ENCODE measurements at regions not wholly inside any gene's neighbourhood (a gene's known extent, or its start where the extent isn't known, plus 50 kb on each side); places are given as distances from the start of the nearest gene placed in this dataset.

GRCh38 chr7:93021748-93022147 is 96.0 kb downstream of the SAMD9 start:
- Histone ChIP-seq H3K36me3 (no peaks in the 10 kb centered on the region), H3K4me3 (no peak overlapping the region), H3K9me3 (no peaks in the 10 kb centered on the region), H3K4me1 (peaks cover 0 to 5% (median 0%) of the 10 kb centered on the region in 4 donors), H3K27me3 (no peaks in the 10 kb centered on the region), H3K27ac (no peak overlapping the region)
- TF ChIP-seq POLR2A (IDR thresholded peaks at IDR 0.05) (no peak), CTCF (IDR thresholded peaks at IDR 0.05) (no peak)
- no peak for DNase-seq

GRCh38 chr7:93018716-93019115 is 99.1 kb downstream of the SAMD9 start:
- Histone ChIP-seq H3K27me3 (no peaks in the 10 kb centered on the region), H3K36me3 (no peaks in the 10 kb centered on the region), H3K4me3 (no peak overlapping the region), H3K27ac (no peak overlapping the region), H3K9me3 (no peaks in the 10 kb centered on the region), H3K4me1 (peaks cover 0 to 26% (median 0%) of the 10 kb centered on the region in 4 donors)
- no peak for DNase-seq
- TF ChIP-seq POLR2A (IDR thresholded peaks at IDR 0.05) (no peak), CTCF (IDR thresholded peaks at IDR 0.05) (no peak)

GRCh38 chr7:93016681-93017381 is 100.9 kb downstream of the SAMD9 start:
- TF ChIP-seq CTCF (IDR thresholded peaks at IDR 0.05) (no peak), POLR2A (IDR thresholded peaks at IDR 0.05) (no peak)
- H3K4me1 ChIP-seq: peaks cover 0 to 26% (median 0%) of the 10 kb centered on the region in 4 donors
- no peaks in the 10 kb centered on the region for H3K36me3 ChIP-seq
- no peaks in the 10 kb centered on the region for H3K27me3 ChIP-seq
- H3K9me3 ChIP-seq: no peaks in the 10 kb centered on the region
- H3K27ac ChIP-seq: peak overlapping the region in 1 of 4 donors; percentile 43
- no peak for DNase-seq
- no peak overlapping the region for H3K4me3 ChIP-seq

- Histone ChIP-seq H3K27ac (peak overlapping the region in 3 of 4 donors; percentile 18 to 43 (median 26)), H3K27me3 (no peaks in the 10 kb centered on the region)
- peak in 1 of 3 donors; percentile 49 for DNase-seq
Observed at GRCh38 chr7:93015779-93016481, 101.8 kb downstream of the SAMD9 start.

More at GRCh38 chr7:93015779-93016481, 101.8 kb downstream of the SAMD9 start:
- Histone ChIP-seq H3K36me3 (no peaks in the 10 kb centered on the region), H3K4me1 (peaks cover 0 to 26% (median 0%) of the 10 kb centered on the region in 4 donors), H3K9me3 (no peaks in the 10 kb centered on the region), H3K4me3 (no peak overlapping the region)
- TF ChIP-seq POLR2A (IDR thresholded peaks at IDR 0.05) (no peak), CTCF (IDR thresholded peaks at IDR 0.05) (no peak)
